RWPE2 (cell line): ENCODE measurements at regions not wholly inside any gene's neighbourhood (a gene's known extent, or its start where the extent isn't known, plus 50 kb on each side); places are given as distances from the start of the nearest gene placed in this dataset.
A peak's percentile ranks its signal among the peaks of the same experiment; 100 is the strongest.

Experiments used
- ATAC-seq: fragments of 200-7000 bp; cut with Tn5 transposase; 3 replicates; pipeline ENCODE4 v1.9.1; 2021; ENCODE audit warnings: low read depth
- DNase-seq: peaks from one replicate; pipeline ENCODE4 v3.0.0-alpha.2; 2020; ENCODE audit warnings: low spot score
- H3K27ac ChIP-seq: fragments of 450-650 bp; 2 replicates; pipeline ENCODE4 v1.5.1; 2017; ENCODE audit warnings: mild to moderate bottlenecking; ENCODE audit not compliant: poor library complexity, severe bottlenecking
- H3K27me3 ChIP-seq: fragments of 250-450 bp; sonication (Bioruptor Pico); 2 replicates; pipeline ENCODE4 v1.5.1; 2021; ENCODE audit warnings: mild to moderate bottlenecking, moderate library complexity; ENCODE audit not compliant: insufficient read depth, poor library complexity, severe bottlenecking
- H3K36me3 ChIP-seq: fragments of 250-450 bp; sonication (Bioruptor Pico); 2 replicates; pipeline ENCODE4 v1.5.1; 2020; ENCODE audit warnings: low read depth, mild to moderate bottlenecking, moderate library complexity
- H3K4me1 ChIP-seq: fragments of 250-450 bp; sonication (Bioruptor Pico); 2 replicates; pipeline ENCODE4 v1.5.1; 2021; ENCODE audit warnings: mild to moderate bottlenecking, moderate library complexity; ENCODE audit not compliant: insufficient read depth, poor library complexity, severe bottlenecking
- H3K4me3 ChIP-seq: fragments of 250-450 bp; sonication (Bioruptor Pico); 2 replicates; pipeline ENCODE4 v1.5.1; 2021; ENCODE audit warnings: mild to moderate bottlenecking, moderate library complexity; ENCODE audit not compliant: severe bottlenecking
- H3K9me3 ChIP-seq: fragments of 250-450 bp; sonication (Bioruptor Pico); 2 replicates; pipeline ENCODE4 v1.5.1; 2021; ENCODE audit warnings: mild to moderate bottlenecking, moderate library complexity; ENCODE audit not compliant: severe bottlenecking
- TF ChIP-seq, protein P1 (sequence below): fragments of 450-650 bp; IDR thresholded peaks from one replicate; pipeline ENCODE4 v1.5.1; 2017; ENCODE audit warnings: mild to moderate bottlenecking, moderate library complexity; ENCODE audit not compliant: poor library complexity, severe bottlenecking

DNA sequence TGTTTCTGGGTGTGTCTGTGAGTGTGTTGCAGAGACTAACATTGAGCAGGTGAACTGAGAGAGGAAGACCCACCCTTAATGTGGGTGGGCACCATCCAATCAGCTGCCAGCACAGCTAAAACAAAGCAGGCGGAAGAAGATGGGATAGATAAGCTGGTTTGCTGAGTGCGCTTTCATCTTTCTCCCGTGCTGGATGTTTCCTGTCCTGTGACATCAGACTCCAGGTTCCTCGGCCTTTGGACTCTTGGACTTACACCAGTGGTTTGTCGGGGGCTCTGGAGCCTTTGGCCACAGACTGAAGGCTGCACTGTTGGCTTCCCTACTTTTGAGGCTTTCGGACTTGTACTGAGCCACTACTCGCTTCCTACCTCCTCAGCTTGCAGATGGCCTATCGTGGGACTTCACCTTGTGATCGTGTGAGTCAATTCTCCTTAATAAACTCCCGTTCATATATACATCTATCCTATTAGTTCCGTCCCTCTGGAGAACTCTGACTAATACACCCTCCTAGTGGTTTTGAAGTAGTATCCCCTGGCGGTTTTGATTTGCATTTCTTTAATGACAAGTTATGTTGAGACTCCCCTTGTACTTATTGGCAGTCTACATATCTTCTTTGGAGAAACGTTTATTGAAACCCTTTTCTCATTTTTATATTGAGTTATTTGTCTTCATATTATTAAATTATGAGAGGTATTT, 546.6 kb upstream of the TMPRSS15 start:
- no peak overlapping the region for H3K27ac ChIP-seq
- ATAC-seq = no peak
- TF ChIP-seq, protein P1, sequence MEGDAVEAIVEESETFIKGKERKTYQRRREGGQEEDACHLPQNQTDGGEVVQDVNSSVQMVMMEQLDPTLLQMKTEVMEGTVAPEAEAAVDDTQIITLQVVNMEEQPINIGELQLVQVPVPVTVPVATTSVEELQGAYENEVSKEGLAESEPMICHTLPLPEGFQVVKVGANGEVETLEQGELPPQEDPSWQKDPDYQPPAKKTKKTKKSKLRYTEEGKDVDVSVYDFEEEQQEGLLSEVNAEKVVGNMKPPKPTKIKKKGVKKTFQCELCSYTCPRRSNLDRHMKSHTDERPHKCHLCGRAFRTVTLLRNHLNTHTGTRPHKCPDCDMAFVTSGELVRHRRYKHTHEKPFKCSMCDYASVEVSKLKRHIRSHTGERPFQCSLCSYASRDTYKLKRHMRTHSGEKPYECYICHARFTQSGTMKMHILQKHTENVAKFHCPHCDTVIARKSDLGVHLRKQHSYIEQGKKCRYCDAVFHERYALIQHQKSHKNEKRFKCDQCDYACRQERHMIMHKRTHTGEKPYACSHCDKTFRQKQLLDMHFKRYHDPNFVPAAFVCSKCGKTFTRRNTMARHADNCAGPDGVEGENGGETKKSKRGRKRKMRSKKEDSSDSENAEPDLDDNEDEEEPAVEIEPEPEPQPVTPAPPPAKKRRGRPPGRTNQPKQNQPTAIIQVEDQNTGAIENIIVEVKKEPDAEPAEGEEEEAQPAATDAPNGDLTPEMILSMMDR = no peak
- H3K4me3 ChIP-seq = no peak overlapping the region
- no peaks in the 10 kb centered on the region for H3K9me3 ChIP-seq
- no peaks in the 10 kb centered on the region for H3K36me3 ChIP-seq
- peaks cover 3% of the 10 kb centered on the region for H3K27me3 ChIP-seq
- no peak for DNase-seq
- no peaks in the 10 kb centered on the region for H3K4me1 ChIP-seq

- DNase-seq = no peak
- Histone ChIP-seq H3K9me3 (no peaks in the 10 kb centered on the region), H3K27me3 (peaks cover 3% of the 10 kb centered on the region), H3K36me3 (no peaks in the 10 kb centered on the region), H3K27ac (no peak overlapping the region), H3K4me3 (no peak overlapping the region), H3K4me1 (no peaks in the 10 kb centered on the region)
- no peak; the same call in 2 of the 3 replicates for ATAC-seq
- TF ChIP-seq, protein P1 = peak; percentile 59
Observed at GRCh38 chr21:18951271-18952038, 547.9 kb upstream of the TMPRSS15 start.

DNA sequence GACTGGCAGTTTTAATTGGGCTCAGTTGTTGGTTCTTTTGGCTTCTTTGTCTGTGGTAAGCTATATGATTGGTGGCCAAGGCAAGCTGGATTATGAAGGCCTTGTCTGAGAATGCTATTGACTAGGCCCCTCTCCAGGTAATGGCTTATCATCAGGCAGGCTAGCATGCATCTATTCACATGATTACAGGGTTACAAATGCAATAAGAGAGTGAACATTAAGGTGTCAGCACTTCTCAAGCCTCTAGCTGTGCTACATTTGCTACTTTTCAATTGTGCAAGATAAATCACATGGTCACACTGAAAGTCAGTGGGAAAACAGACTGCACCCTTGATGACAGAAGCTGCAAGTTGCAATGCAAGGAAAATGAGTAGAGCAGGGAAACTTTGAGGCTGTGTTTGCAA, 550.9 kb upstream of the TMPRSS15 start:
- TF ChIP-seq, protein P1 = no peak
- DNase-seq = no peak
- no peak for ATAC-seq
- peaks cover 18% of the 10 kb centered on the region for H3K27me3 ChIP-seq
- H3K4me3 ChIP-seq = no peak overlapping the region
- no peaks in the 10 kb centered on the region for H3K4me1 ChIP-seq
- no peaks in the 10 kb centered on the region for H3K36me3 ChIP-seq
- no peak overlapping the region for H3K27ac ChIP-seq
- H3K9me3 ChIP-seq = no peaks in the 10 kb centered on the region

- H3K36me3 ChIP-seq = no peaks in the 10 kb centered on the region
- ATAC-seq (no peak), DNase-seq (no peak)
- TF ChIP-seq, protein P1 = no peak
- no peaks in the 10 kb centered on the region for H3K9me3 ChIP-seq
- no peaks in the 10 kb centered on the region for H3K4me1 ChIP-seq
- no peak overlapping the region for H3K4me3 ChIP-seq
- no peak overlapping the region for H3K27ac ChIP-seq
- H3K27me3 ChIP-seq = peaks cover 36% of the 10 kb centered on the region
Observed at GRCh38 chr21:18959817-18960216, 556.2 kb upstream of the TMPRSS15 start.

DNA sequence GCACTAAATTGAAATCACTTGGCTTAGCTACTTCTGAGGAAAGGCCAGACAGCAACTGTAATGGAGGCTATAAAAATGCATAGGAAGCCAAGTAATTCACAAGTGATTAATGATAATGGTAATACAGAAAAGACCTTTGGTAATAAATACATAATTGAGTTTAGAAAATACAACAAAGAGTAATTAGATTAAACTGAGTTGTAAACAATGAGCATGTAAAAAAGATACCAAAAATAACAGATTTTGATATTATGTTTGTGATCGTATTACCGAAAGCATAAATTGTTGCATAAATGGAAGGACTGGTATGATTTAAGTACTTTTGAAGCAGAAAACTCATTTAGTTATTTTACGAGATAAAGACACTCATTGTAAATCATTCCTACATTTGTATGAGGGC, 556.7 kb upstream of the TMPRSS15 start:
- no peaks in the 10 kb centered on the region for H3K4me1 ChIP-seq
- H3K4me3 ChIP-seq = no peak overlapping the region
- H3K27me3 ChIP-seq = peaks cover 36% of the 10 kb centered on the region
- TF ChIP-seq, protein P1 = no peak
- no peak for DNase-seq
- ATAC-seq = no peak
- no peak overlapping the region for H3K27ac ChIP-seq
- no peaks in the 10 kb centered on the region for H3K9me3 ChIP-seq
- no peaks in the 10 kb centered on the region for H3K36me3 ChIP-seq
